MCF 10A (cell line): ENCODE measurements at regions not wholly inside any gene's neighbourhood (a gene's known extent, or its start where the extent isn't known, plus 50 kb on each side); places are given as distances from the start of the nearest gene placed in this dataset.

ENCODE experiments used
- BruUV-seq: library from RNA; stranded (reverse); fragments of 400-500 nt; replicated peaks from 2 replicates; lab custom pipeline; 2021; lab: Mats Ljungman, UMichigan
- CTCF ChIA-PET: fragments of 300-600 bp; sonication (Branson Sonifier 250); formaldehyde crosslinking; extraction: SDS; loops from one replicate; lab custom pipeline; 2021; ENCODE audit warnings: antibody characterized with exemption, inconsistent platforms; lab: Yijun Ruan, JAX
- POLR2A ChIA-PET: fragments of 300-600, 350-650 bp; sonication (Branson Sonifier 250); formaldehyde crosslinking; extraction: SDS; loops from one replicate; lab custom pipeline; 2020; ENCODE audit warnings: antibody characterized with exemption, inconsistent platforms; lab: Yijun Ruan, JAX
- DNase-seq: peaks from one replicate; pipeline ENCODE4 v3.0.0-alpha.2; 2018; ENCODE audit not compliant: unreplicated experiment
- H3K27ac Mint-ChIP-seq: one replicate; pipeline ENCODE4 v1.8.0; 2022; ENCODE audit warnings: mild to moderate bottlenecking, low read depth, mixed read lengths; ENCODE audit not compliant: unreplicated experiment
- H3K27me3 Mint-ChIP-seq: one replicate; pipeline ENCODE4 v1.8.0; 2022; ENCODE audit warnings: mixed read lengths; ENCODE audit not compliant: insufficient read depth, unreplicated experiment
- H3K36me3 Mint-ChIP-seq: one replicate; pipeline ENCODE4 v1.8.0; 2022; ENCODE audit warnings: mild to moderate bottlenecking, moderate library complexity, mixed read lengths; ENCODE audit not compliant: insufficient read depth, unreplicated experiment
- H3K4me1 Mint-ChIP-seq: one replicate; pipeline ENCODE4 v1.8.0; 2022; ENCODE audit warnings: mixed read lengths; ENCODE audit not compliant: insufficient read depth, unreplicated experiment
- H3K4me3 Mint-ChIP-seq: one replicate; pipeline ENCODE4 v1.8.0; 2022; ENCODE audit warnings: mild to moderate bottlenecking, moderate library complexity, mixed read lengths; ENCODE audit not compliant: unreplicated experiment
- H3K9me3 Mint-ChIP-seq: one replicate; pipeline ENCODE4 v1.8.0; 2022; ENCODE audit warnings: mixed read lengths; ENCODE audit not compliant: unreplicated experiment
- intact Hi-C: fragments of 100-400 bp; cut with micrococcal nuclease; formaldehyde crosslinking; loops from 2 replicates; pipeline ENCODE4 v1.14.1; 2022
- TF ChIP-seq, protein P1 (sequence below): fragments of 200-600 bp; IDR thresholded peaks from one replicate; pipeline ENCODE4 v1.8.0; 2022; ENCODE audit warnings: antibody characterized with exemption, mild to moderate bottlenecking; ENCODE audit not compliant: unreplicated experiment

DNA sequence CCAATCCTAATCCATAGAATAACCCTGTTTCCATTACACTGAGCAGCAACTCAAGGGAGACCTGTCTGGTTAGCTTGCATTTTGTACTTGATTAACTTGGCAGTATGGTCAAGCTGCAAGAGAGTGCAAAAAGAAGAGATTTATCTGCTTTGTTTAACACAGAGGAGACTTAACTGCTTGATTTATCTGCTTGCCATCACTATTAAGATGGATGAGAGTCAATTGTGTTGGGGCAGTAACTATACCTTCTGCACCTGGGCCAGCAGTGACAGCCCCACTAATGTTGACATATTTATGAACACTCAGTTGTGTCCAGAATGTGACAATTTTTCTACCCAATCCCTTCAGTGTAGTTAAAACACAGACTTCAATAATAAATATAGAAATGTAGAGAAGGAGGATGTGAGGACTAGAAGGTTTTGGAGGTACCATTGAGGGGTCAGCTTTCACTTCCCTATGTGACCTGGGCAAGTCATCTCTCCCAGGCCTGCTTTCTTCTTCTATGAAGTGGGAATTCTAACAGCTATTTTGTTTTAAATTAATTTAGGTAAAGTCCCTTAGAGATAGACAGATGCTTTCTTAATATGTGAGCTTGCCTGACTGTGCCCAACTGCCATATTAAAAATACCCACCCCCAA, 159.1 kb upstream of the KCNK2 start:
- Mint-ChIP-seq H3K27ac (no peak overlapping the region), H3K4me3 (no peak overlapping the region), H3K27me3 (no peaks in the 10 kb centered on the region), H3K36me3 (no peaks in the 10 kb centered on the region), H3K9me3 (no peaks in the 10 kb centered on the region), H3K4me1 (peaks cover 14% of the 10 kb centered on the region)
- DNase-seq, result no peak
- ChIA-PET POLR2A (interaction anchor here (0.5 to 2.3 kb wide), 6 partner anchors 9 to 216 kb away, joined by 3 to 8 read pairs (median 4); no protein-coding TSS in a partner anchor), CTCF (interaction anchor here (0.5 to 1.0 kb wide), 4 partner anchors 12 to 277 kb away, joined by 3 to 6 read pairs (median 3); no protein-coding TSS in a partner anchor)
- BruUV-seq, result no TSS peak
- intact Hi-C loops, result loop anchor here (5.0 kb wide), 1 partner anchor 56 kb away; no protein-coding TSS in a partner anchor
- TF ChIP-seq, protein P1, sequence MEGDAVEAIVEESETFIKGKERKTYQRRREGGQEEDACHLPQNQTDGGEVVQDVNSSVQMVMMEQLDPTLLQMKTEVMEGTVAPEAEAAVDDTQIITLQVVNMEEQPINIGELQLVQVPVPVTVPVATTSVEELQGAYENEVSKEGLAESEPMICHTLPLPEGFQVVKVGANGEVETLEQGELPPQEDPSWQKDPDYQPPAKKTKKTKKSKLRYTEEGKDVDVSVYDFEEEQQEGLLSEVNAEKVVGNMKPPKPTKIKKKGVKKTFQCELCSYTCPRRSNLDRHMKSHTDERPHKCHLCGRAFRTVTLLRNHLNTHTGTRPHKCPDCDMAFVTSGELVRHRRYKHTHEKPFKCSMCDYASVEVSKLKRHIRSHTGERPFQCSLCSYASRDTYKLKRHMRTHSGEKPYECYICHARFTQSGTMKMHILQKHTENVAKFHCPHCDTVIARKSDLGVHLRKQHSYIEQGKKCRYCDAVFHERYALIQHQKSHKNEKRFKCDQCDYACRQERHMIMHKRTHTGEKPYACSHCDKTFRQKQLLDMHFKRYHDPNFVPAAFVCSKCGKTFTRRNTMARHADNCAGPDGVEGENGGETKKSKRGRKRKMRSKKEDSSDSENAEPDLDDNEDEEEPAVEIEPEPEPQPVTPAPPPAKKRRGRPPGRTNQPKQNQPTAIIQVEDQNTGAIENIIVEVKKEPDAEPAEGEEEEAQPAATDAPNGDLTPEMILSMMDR, result no peak

- Mint-ChIP-seq H3K27ac (no peak overlapping the region), H3K9me3 (no peaks in the 10 kb centered on the region), H3K4me3 (no peak overlapping the region), H3K4me1 (no peaks in the 10 kb centered on the region), H3K27me3 (no peaks in the 10 kb centered on the region), H3K36me3 (no peaks in the 10 kb centered on the region)
- no peak for DNase-seq
- CTCF ChIA-PET, result interaction anchor here (1.0 to 2.1 kb wide), 2 partner anchors 11 to 29 kb away, joined by 4 to 10 read pairs; no protein-coding TSS in a partner anchor
- BruUV-seq, result no TSS peak
- intact Hi-C loops, result no loop called here
- POLR2A ChIA-PET, result interaction anchor here (0.6 to 1.6 kb wide), 4 partner anchors 8 to 108 kb away, joined by 3 to 5 read pairs (median 4); no protein-coding TSS in a partner anchor
- TF ChIP-seq, protein P1, result no peak
Measured at GRCh38 chr1:214927796-214928195, 154.7 kb upstream of the KCNK2 start.

- ChIA-PET POLR2A (interaction anchor here (1.0 to 1.6 kb wide), 2 partner anchors 9 to 29 kb away, joined by 3 to 5 read pairs; no protein-coding TSS in a partner anchor), CTCF (interaction anchor here (0.6 to 2.1 kb wide), 4 partner anchors 11 to 130 kb away, joined by 3 to 10 read pairs (median 4); no protein-coding TSS in a partner anchor)
- DNase-seq, result no peak
- TF ChIP-seq, protein P1, result no peak
- no peaks in the 10 kb centered on the region for H3K36me3 Mint-ChIP-seq
- H3K4me3 Mint-ChIP-seq, result no peak overlapping the region
- H3K9me3 Mint-ChIP-seq, result no peaks in the 10 kb centered on the region
- no peaks in the 10 kb centered on the region for H3K27me3 Mint-ChIP-seq
- no TSS peak for BruUV-seq
- no peak overlapping the region for H3K27ac Mint-ChIP-seq
- intact Hi-C loops, result no loop called here
- H3K4me1 Mint-ChIP-seq, result no peaks in the 10 kb centered on the region
Measured at GRCh38 chr1:214928574-214928973, 154.0 kb upstream of the KCNK2 start.

- TF ChIP-seq, protein P1, result no peak
- no TSS peak for BruUV-seq
- H3K36me3 Mint-ChIP-seq, result no peaks in the 10 kb centered on the region
- no peaks in the 10 kb centered on the region for H3K4me1 Mint-ChIP-seq
- intact Hi-C loops, result no loop called here
- no peak overlapping the region for H3K4me3 Mint-ChIP-seq
- H3K9me3 Mint-ChIP-seq, result no peaks in the 10 kb centered on the region
- no peaks in the 10 kb centered on the region for H3K27me3 Mint-ChIP-seq
- DNase-seq, result no peak
- CTCF ChIA-PET, result interaction anchor here (2.8 kb wide), 1 partner anchor 13 kb away, joined by 8 read pairs; no protein-coding TSS in a partner anchor
- H3K27ac Mint-ChIP-seq, result no peak overlapping the region
- POLR2A ChIA-PET, result interaction anchor here (0.6 to 5.0 kb wide), 3 partner anchors 11 to 24 kb away, joined by 4 to 23 read pairs (median 5); no protein-coding TSS in a partner anchor
Measured at GRCh38 chr1:214933375-214933774, 149.2 kb upstream of the KCNK2 start.
